NB4 (cell line): ENCODE measurements at regions not wholly inside any gene's neighbourhood (a gene's known extent, or its start where the extent isn't known, plus 50 kb on each side); places are given as distances from the start of the nearest gene placed in this dataset.

ENCODE experiments used
- DNase-seq: peaks from one replicate; pipeline ENCODE4 v3.0.0; 2010; ENCODE audit warnings: low read depth
- H3K4me3 ChIP-seq: one replicate; pipeline ENCODE4 v1.5.1; 2011; ENCODE audit warnings: mild to moderate bottlenecking, low read depth, low read length, moderate library complexity
- CTCF ChIP-seq: IDR thresholded peaks from one replicate; pipeline ENCODE4 v1.5.1; 2012; ENCODE audit warnings: low read depth, low read length
- MAX ChIP-seq: IDR thresholded peaks from 2 replicates; pipeline ENCODE4 v1.6.1; 2011; ENCODE audit warnings: low read depth, low read length
- MYC ChIP-seq: IDR thresholded peaks from 2 replicates; pipeline ENCODE4 v1.6.1; 2011; ENCODE audit warnings: low read depth, low read length
- POLR2A ChIP-seq: IDR thresholded peaks from 2 replicates; pipeline ENCODE4 v1.6.1; 2011; ENCODE audit warnings: mild to moderate bottlenecking; ENCODE audit not compliant: insufficient read length; ENCODE audit errors: extremely low read depth

- no peak overlapping the region for H3K4me3 ChIP-seq
- TF ChIP-seq POLR2A: no peak
- no peak for TF ChIP-seq MYC
- TF ChIP-seq CTCF: no peak
- TF ChIP-seq MAX: no peak
- no peak for DNase-seq
Measured at GRCh38 chr3:82495655-82496054, 734.2 kb upstream of the GBE1 start.

GRCh38 chr3:82494977-82495489, 733.6 kb upstream of the GBE1 start:
- TF ChIP-seq POLR2A (no peak), CTCF (no peak), MAX (no peak), MYC (no peak)
- no peak for DNase-seq
- H3K4me3 ChIP-seq: no peak overlapping the region

GRCh38 chr3:82493858-82494257, 732.4 kb upstream of the GBE1 start:
- TF ChIP-seq MYC: no peak
- TF ChIP-seq POLR2A: no peak
- no peak for TF ChIP-seq MAX
- no peak for TF ChIP-seq CTCF
- no peak for DNase-seq
- H3K4me3 ChIP-seq: no peak overlapping the region

GRCh38 chr3:82475306-82475705, 713.9 kb upstream of the GBE1 start:
- no peak for DNase-seq

GRCh38 chr3:82474711-82475110, 713.3 kb upstream of the GBE1 start:
- TF ChIP-seq CTCF: no peak
- TF ChIP-seq MAX: no peak
- no peak for TF ChIP-seq MYC
- TF ChIP-seq POLR2A: no peak
- DNase-seq: no peak

More at GRCh38 chr3:82475306-82475705, 713.9 kb upstream of the GBE1 start:
- TF ChIP-seq MYC (no peak), CTCF (no peak), MAX (no peak), POLR2A (no peak)
- no peak overlapping the region for H3K4me3 ChIP-seq

More at GRCh38 chr3:82474711-82475110, 713.3 kb upstream of the GBE1 start:
- no peak overlapping the region for H3K4me3 ChIP-seq
